Suprapubic skin (tissue), 4 donors: ENCODE measurements at regions not wholly inside any gene's neighbourhood (a gene's known extent, or its start where the extent isn't known, plus 50 kb on each side); places are given as distances from the start of the nearest gene placed in this dataset.

ENCODE experiments used
- DNase-seq, 2 donors: peaks; one replicate each; pipeline ENCODE4 v3.0.0-alpha.2; 2019; ENCODE audit warnings: low spot score in 2 of 2
- H3K27ac ChIP-seq: fragments of 200-600 bp; sonication (generic); one replicate; pipeline ENCODE4 v1.5.1; 2019
- H3K27me3 ChIP-seq: fragments of 200-600 bp; sonication (generic); one replicate; pipeline ENCODE4 v1.5.1; 2019
- H3K36me3 ChIP-seq: fragments of 200-600 bp; sonication (generic); one replicate; pipeline ENCODE4 v1.5.1; 2019
- H3K4me1 ChIP-seq: fragments of 200-600 bp; sonication (generic); one replicate; pipeline ENCODE4 v1.5.1; 2019
- H3K4me3 ChIP-seq: fragments of 200-600 bp; sonication (generic); one replicate; pipeline ENCODE4 v1.5.1; 2019; ENCODE audit warnings: mild to moderate bottlenecking
- H3K9me3 ChIP-seq: fragments of 200-600 bp; sonication (generic); one replicate; pipeline ENCODE4 v1.5.1; 2019
- EP300 ChIP-seq: sonication (generic); formaldehyde crosslinking; IDR thresholded peaks from one replicate; pipeline ENCODE4 v1.6.1; 2017; ENCODE audit warnings: antibody characterized with exemption
- POLR2A ChIP-seq, 2 donors: fragments of 450-650 bp; IDR thresholded peaks; one replicate each; pipeline ENCODE4 v1.6.1; 2017; ENCODE audit warnings: antibody characterized with exemption in 2 of 2, mild to moderate bottlenecking in 2 of 2, moderate library complexity in 2 of 2
- POLR2AphosphoS5 ChIP-seq, 3 donors: sonication (generic); formaldehyde crosslinking; IDR thresholded peaks; one replicate each; pipeline ENCODE4 v1.6.1; 2017; ENCODE audit warnings: antibody characterized with exemption in 3 of 3
- WGBS: methylation state at CpG from one replicate; pipeline ENCODE4 v1.1.5; 2018; 5-methylcytosine and 5-hydroxymethylcytosine counted together
- TF ChIP-seq, protein P1 (sequence below), 2 donors: fragments of 200-600 bp in 1 of 2; fragments of 450-650 bp in 1 of 2; sonication (generic) in 1 of 2; IDR thresholded peaks; one replicate each; pipeline ENCODE4 v1.5.1; 2016 to 2019; ENCODE audit warnings: antibody characterized with exemption in 2 of 2, mild to moderate bottlenecking in 1 of 2, moderate library complexity in 1 of 2

GRCh38 chr1:216890871-216891270 is 167.6 kb upstream of the ESRRG start:
- Histone ChIP-seq H3K4me1 (no peaks in the 10 kb centered on the region), H3K27me3 (no peaks in the 10 kb centered on the region), H3K9me3 (no peaks in the 10 kb centered on the region), H3K27ac (no peak overlapping the region), H3K36me3 (no peaks in the 10 kb centered on the region), H3K4me3 (no peak overlapping the region)
- no peak for DNase-seq
- TF ChIP-seq POLR2AphosphoS5 (IDR thresholded peaks at IDR 0.05) (no peak), POLR2A (IDR thresholded peaks at IDR 0.05) (no peak), EP300 (no peak)
- TF ChIP-seq, protein P1, sequence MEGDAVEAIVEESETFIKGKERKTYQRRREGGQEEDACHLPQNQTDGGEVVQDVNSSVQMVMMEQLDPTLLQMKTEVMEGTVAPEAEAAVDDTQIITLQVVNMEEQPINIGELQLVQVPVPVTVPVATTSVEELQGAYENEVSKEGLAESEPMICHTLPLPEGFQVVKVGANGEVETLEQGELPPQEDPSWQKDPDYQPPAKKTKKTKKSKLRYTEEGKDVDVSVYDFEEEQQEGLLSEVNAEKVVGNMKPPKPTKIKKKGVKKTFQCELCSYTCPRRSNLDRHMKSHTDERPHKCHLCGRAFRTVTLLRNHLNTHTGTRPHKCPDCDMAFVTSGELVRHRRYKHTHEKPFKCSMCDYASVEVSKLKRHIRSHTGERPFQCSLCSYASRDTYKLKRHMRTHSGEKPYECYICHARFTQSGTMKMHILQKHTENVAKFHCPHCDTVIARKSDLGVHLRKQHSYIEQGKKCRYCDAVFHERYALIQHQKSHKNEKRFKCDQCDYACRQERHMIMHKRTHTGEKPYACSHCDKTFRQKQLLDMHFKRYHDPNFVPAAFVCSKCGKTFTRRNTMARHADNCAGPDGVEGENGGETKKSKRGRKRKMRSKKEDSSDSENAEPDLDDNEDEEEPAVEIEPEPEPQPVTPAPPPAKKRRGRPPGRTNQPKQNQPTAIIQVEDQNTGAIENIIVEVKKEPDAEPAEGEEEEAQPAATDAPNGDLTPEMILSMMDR (IDR thresholded peaks at IDR 0.05) = no peak
- 71% methylated on average over 7 of the region's 7 CpGs for WGBS

GRCh38 chr1:216888731-216889130 is 165.5 kb upstream of the ESRRG start:
- H3K27me3 ChIP-seq = no peaks in the 10 kb centered on the region
- no peak overlapping the region for H3K4me3 ChIP-seq
- DNase-seq = no peak
- TF ChIP-seq, protein P1 (IDR thresholded peaks at IDR 0.05) = no peak
- no peaks in the 10 kb centered on the region for H3K4me1 ChIP-seq
- no peaks in the 10 kb centered on the region for H3K36me3 ChIP-seq
- no peaks in the 10 kb centered on the region for H3K9me3 ChIP-seq
- 63% methylated on average over 5 of the region's 5 CpGs for WGBS
- H3K27ac ChIP-seq = no peak overlapping the region

DNA sequence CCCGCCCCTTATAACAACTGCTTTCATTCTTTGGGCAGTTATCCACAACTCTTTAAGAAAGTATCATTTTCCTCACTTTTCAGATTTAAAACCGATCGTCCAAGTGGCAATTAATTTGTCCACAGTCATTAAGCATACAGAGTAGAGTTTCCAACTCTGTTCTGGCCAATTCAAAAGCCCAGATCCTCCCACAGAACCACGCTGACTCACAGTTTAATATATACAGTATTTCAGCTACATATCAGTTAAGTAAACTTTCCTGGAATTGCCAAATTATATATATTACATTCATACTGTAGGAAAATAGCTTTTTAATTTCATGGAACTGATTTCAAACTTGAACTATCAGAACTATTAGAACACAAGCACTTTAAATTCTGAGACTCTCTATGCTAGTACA is 163.8 kb upstream of the ESRRG start:
- WGBS = 89% methylated on average over 4 of the region's 4 CpGs
- TF ChIP-seq, protein P1 (IDR thresholded peaks at IDR 0.05) = no peak
- TF ChIP-seq POLR2A (IDR thresholded peaks at IDR 0.05) (no peak), EP300 (no peak), POLR2AphosphoS5 (IDR thresholded peaks at IDR 0.05) (no peak)
- Histone ChIP-seq H3K27me3 (no peaks in the 10 kb centered on the region), H3K27ac (no peak overlapping the region), H3K4me1 (no peaks in the 10 kb centered on the region), H3K36me3 (no peaks in the 10 kb centered on the region), H3K9me3 (no peaks in the 10 kb centered on the region), H3K4me3 (no peak overlapping the region)
- no peak for DNase-seq

- 31% methylated on average over 2 of the region's 2 CpGs for WGBS
- no peaks in the 10 kb centered on the region for H3K9me3 ChIP-seq
- no peak for DNase-seq
- H3K27me3 ChIP-seq = no peaks in the 10 kb centered on the region
- no peaks in the 10 kb centered on the region for H3K36me3 ChIP-seq
- H3K4me3 ChIP-seq = no peak overlapping the region
- no peak overlapping the region for H3K27ac ChIP-seq
- TF ChIP-seq POLR2AphosphoS5 (IDR thresholded peaks at IDR 0.05) = no peak
- no peak for TF ChIP-seq EP300
- TF ChIP-seq POLR2A (IDR thresholded peaks at IDR 0.05) = no peak
- TF ChIP-seq, protein P1 (IDR thresholded peaks at IDR 0.05) = no peak
- no peaks in the 10 kb centered on the region for H3K4me1 ChIP-seq
Measured at GRCh38 chr1:216884614-216885229, 161.5 kb upstream of the ESRRG start.

GRCh38 chr1:216883518-216883917 is 160.3 kb upstream of the ESRRG start:
- no peak for DNase-seq
- Histone ChIP-seq H3K27me3 (no peaks in the 10 kb centered on the region), H3K9me3 (no peaks in the 10 kb centered on the region), H3K27ac (no peak overlapping the region), H3K36me3 (no peaks in the 10 kb centered on the region), H3K4me1 (no peaks in the 10 kb centered on the region), H3K4me3 (no peak overlapping the region)
- TF ChIP-seq, protein P1 (IDR thresholded peaks at IDR 0.05) = no peak
- no peak for TF ChIP-seq POLR2A (IDR thresholded peaks at IDR 0.05)
- no peak for TF ChIP-seq POLR2AphosphoS5 (IDR thresholded peaks at IDR 0.05)
- TF ChIP-seq EP300 = no peak
- 86% methylated on average over 2 of the region's 2 CpGs for WGBS
